ENCODE measurements at regions not wholly inside any gene's neighbourhood (a gene's known extent, or its start where the extent isn't known, plus 50 kb on each side); places are given as distances from the start of the nearest gene placed in this dataset.

DNA sequence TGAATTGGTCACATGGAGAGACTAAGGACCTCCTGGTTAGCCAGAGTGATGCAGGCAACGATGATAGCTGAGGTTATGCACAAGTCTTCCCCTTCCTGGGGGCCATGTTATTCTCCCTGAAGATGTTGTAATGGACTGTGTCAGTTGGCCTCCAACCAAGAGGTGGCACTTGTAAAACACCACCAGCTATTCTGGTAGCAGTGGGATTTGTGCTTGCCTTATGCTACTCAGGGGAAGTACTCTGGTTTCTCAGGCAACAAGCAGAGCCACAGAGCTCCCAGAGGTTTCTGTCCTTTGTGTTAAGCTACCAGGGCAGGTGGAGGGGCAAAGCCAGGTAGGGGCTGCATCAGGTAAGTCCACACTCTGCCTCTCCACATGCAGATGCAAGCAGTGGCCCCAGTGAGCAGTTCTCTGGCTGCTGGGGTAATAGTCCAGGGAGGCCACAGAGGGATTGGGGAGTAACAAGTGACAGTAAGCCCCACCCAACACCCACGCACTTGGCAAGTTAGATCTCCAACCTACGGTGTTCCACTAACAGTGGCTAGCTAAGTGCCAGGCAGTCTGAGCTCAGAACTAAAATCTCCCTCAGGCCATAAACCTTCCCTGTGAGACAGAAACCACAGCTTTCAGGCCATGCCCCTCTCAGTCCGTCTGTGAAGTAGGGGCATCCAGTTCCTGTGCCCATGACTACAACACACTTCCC is 99.7 kb downstream of the RND3 start:
- in situ Hi-C loops (cut with MboI; ENCODE audit: low pct_unique_long_range_greater_than_20kb, low sequenced_read_pairs, unreplicated experiment): no loop called here
- no peak for TF ChIP-seq CTCF (IDR thresholded peaks at IDR 0.05; ENCODE audit: extremely low read depth, insufficient read depth, missing control alignments)
- no peak for DNase-seq (ENCODE audit: low spot score)

DNA sequence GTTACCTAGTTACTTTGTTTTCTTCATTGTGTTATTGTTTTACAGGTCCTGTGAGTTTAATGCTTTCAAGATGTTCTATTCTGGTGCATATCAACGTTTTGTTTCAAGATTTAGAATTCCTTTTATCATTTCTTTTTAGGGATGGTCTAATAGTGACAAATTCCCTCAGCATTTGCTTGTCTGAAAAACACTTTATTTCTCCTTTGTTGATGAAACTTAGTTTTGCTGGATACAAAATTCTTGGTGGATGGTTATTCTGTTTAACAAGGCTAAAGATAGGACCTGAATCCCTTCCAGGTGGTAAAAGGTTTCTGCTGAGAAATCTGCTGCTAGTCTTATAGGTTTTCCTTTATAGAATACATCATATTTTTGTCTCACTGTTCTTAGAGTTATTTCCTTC is 102.3 kb downstream of the RND3 start:
- in situ Hi-C loops (cut with MboI; ENCODE audit: low pct_unique_long_range_greater_than_20kb, low sequenced_read_pairs, unreplicated experiment): no loop called here

GRCh38 chr2:150383587-150383986 is 103.9 kb downstream of the RND3 start:
- in situ Hi-C loops (cut with MboI; ENCODE audit: low pct_unique_long_range_greater_than_20kb, low sequenced_read_pairs, unreplicated experiment): no loop called here

More for the DNA sequence above, 102.3 kb downstream of the RND3 start:
- no peak for TF ChIP-seq CTCF (IDR thresholded peaks at IDR 0.05; ENCODE audit: extremely low read depth, insufficient read depth, missing control alignments)
- no peak for DNase-seq (ENCODE audit: low spot score)

DNA sequence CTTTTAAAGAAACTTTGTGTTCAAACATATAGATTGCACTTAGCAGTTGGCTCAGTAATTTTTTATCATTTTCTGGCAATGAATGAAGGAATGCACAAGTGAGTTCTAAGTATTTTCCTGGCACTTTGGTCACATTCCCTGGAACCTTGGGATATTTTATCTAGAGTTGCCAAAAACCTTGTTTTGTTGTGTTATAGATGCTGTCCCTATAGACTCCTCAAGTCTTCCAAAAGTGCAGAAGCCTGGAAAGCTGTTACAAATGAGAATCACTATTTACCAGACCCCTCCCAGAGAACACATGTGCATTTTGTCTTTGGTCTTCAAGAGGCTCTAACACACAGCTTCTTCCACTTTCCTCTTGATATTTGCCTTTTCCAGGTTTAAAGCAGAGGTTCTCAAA is 108.3 kb downstream of the RND3 start:
- TF ChIP-seq CTCF (IDR thresholded peaks at IDR 0.05; ENCODE audit: extremely low read depth, insufficient read depth, missing control alignments): no peak
- no peak for DNase-seq (ENCODE audit: low spot score)
- in situ Hi-C loops (cut with MboI; ENCODE audit: low pct_unique_long_range_greater_than_20kb, low sequenced_read_pairs, unreplicated experiment): no loop called here

More at GRCh38 chr2:150383587-150383986, 103.9 kb downstream of the RND3 start:
- TF ChIP-seq CTCF (IDR thresholded peaks at IDR 0.05; ENCODE audit: extremely low read depth, insufficient read depth, missing control alignments): no peak
- DNase-seq (ENCODE audit: low spot score): no peak

GRCh38 chr2:150378686-150379085 is 108.8 kb downstream of the RND3 start:
- in situ Hi-C loops (cut with MboI; ENCODE audit: low pct_unique_long_range_greater_than_20kb, low sequenced_read_pairs, unreplicated experiment): no loop called here
- TF ChIP-seq CTCF (IDR thresholded peaks at IDR 0.05; ENCODE audit: extremely low read depth, insufficient read depth, missing control alignments): no peak
- no peak for DNase-seq (ENCODE audit: low spot score)

- in situ Hi-C loops (cut with MboI; ENCODE audit: low pct_unique_long_range_greater_than_20kb, low sequenced_read_pairs, unreplicated experiment): no loop called here
- no peak for TF ChIP-seq CTCF (IDR thresholded peaks at IDR 0.05; ENCODE audit: extremely low read depth, insufficient read depth, missing control alignments)
- DNase-seq (ENCODE audit: low spot score): no peak
These were observed 110.7 kb downstream of the RND3 start for GRCh38 chr2:150376553-150377335.

Data from GM13977 (cell line).